ENCODE measurements at regions not wholly inside any gene's neighbourhood (a gene's known extent, or its start where the extent isn't known, plus 50 kb on each side); places are given as distances from the start of the nearest gene placed in this dataset.

DNA sequence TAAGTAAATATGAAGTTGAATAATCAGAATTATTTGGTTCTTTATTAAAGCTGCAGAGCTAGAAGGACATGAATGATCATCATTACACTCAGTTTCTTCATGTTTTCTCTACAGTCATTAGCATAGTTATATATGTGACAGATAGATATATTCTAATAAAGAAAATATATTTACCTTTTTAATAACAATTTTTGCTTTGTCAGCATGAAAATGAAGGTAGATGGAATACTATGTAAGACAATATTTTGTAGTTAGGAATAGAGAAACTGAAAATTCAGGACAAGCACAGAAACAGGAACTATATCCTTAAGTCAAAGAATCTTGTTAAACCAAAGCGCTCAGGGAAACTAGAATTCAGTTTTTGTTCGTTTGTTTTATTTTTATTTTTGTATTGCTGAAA lies 649.9 kb upstream of the NRXN1 start:
- Mint-ChIP-seq H3K4me1 (no peaks in the 10 kb centered on the region), H3K27me3 (no peaks in the 10 kb centered on the region), H3K36me3 (no peaks in the 10 kb centered on the region), H3K27ac (no peak overlapping the region), H3K9me3 (peaks cover 2 to 27% (median 7%) of the 10 kb centered on the region in 5 donors), H3K4me3 (no peak overlapping the region)
- H3K27ac ChIP-seq (ENCODE audit: low read depth, low read length) = no peak overlapping the region
- H3K36me3 ChIP-seq (ENCODE audit: insufficient read depth, low read length) = no peaks in the 10 kb centered on the region
- no peaks in the 10 kb centered on the region for H3K4me1 ChIP-seq (ENCODE audit: insufficient read depth, low read length)
- no peaks in the 10 kb centered on the region for H3K27me3 ChIP-seq (ENCODE audit: insufficient read depth, low read length, poor library complexity, severe bottlenecking)
- ChIA-PET POLR2A (no interaction called here), CTCF (no interaction called here)
- no peaks in the 10 kb centered on the region for H3K9me3 ChIP-seq (ENCODE audit: low read length)
- no peak for DNase-seq
- no peak overlapping the region for H3K4me3 ChIP-seq (ENCODE audit: low read length)

- H3K4me1 ChIP-seq (ENCODE audit: insufficient read depth, low read length) = no peaks in the 10 kb centered on the region
- Mint-ChIP-seq H3K4me1 (no peaks in the 10 kb centered on the region), H3K9me3 (peaks cover 0 to 25% (median 2%) of the 10 kb centered on the region in 5 donors), H3K36me3 (no peaks in the 10 kb centered on the region), H3K27ac (peak overlapping the region in 1 of 8 donors; percentile 50), H3K4me3 (no peak overlapping the region), H3K27me3 (no peaks in the 10 kb centered on the region)
- ChIA-PET CTCF (interaction anchor here (0.6 kb wide), 1 partner anchor 12 kb away, joined by 4 read pairs; no protein-coding TSS in a partner anchor), POLR2A (no interaction called here)
- H3K27me3 ChIP-seq (ENCODE audit: insufficient read depth, low read length, poor library complexity, severe bottlenecking) = no peaks in the 10 kb centered on the region
- no peaks in the 10 kb centered on the region for H3K36me3 ChIP-seq (ENCODE audit: insufficient read depth, low read length)
- no peak overlapping the region for H3K4me3 ChIP-seq (ENCODE audit: low read length)
- DNase-seq = no peak
- H3K9me3 ChIP-seq (ENCODE audit: low read length) = no peaks in the 10 kb centered on the region
- no peak overlapping the region for H3K27ac ChIP-seq (ENCODE audit: low read depth, low read length)
Observed at GRCh38 chr2:51673628-51674027, 641.7 kb upstream of the NRXN1 start.

GRCh38 chr2:51667679-51668078 lies 635.7 kb upstream of the NRXN1 start:
- H3K4me3 Mint-ChIP-seq = no peak overlapping the region
- H3K4me1 Mint-ChIP-seq = no peaks in the 10 kb centered on the region
- CTCF ChIA-PET = no interaction called here
- H3K27ac Mint-ChIP-seq = no peak overlapping the region
- Histone ChIP-seq H3K4me1 (ENCODE audit: insufficient read depth, low read length) (no peaks in the 10 kb centered on the region), H3K27ac (ENCODE audit: low read depth, low read length) (no peak overlapping the region), H3K9me3 (ENCODE audit: low read length) (no peaks in the 10 kb centered on the region), H3K36me3 (ENCODE audit: insufficient read depth, low read length) (no peaks in the 10 kb centered on the region), H3K27me3 (ENCODE audit: insufficient read depth, low read length, poor library complexity, severe bottlenecking) (no peaks in the 10 kb centered on the region), H3K4me3 (ENCODE audit: low read length) (no peak overlapping the region)
- DNase-seq = no peak
- POLR2A ChIA-PET = no interaction called here
- no peaks in the 10 kb centered on the region for H3K27me3 Mint-ChIP-seq
- no peaks in the 10 kb centered on the region for H3K36me3 Mint-ChIP-seq
- H3K9me3 Mint-ChIP-seq = peaks cover 0 to 29% (median 6%) of the 10 kb centered on the region in 5 donors

- ChIA-PET POLR2A (no interaction called here), CTCF (interaction anchor here (1.0 kb wide), 1 partner anchor 11 kb away, joined by 4 read pairs; no protein-coding TSS in a partner anchor)
- no peaks in the 10 kb centered on the region for H3K36me3 ChIP-seq (ENCODE audit: insufficient read depth, low read length)
- Mint-ChIP-seq H3K36me3 (no peaks in the 10 kb centered on the region), H3K4me1 (no peaks in the 10 kb centered on the region), H3K27ac (no peak overlapping the region), H3K9me3 (peaks cover 0 to 27% (median 8%) of the 10 kb centered on the region in 5 donors), H3K27me3 (no peaks in the 10 kb centered on the region), H3K4me3 (no peak overlapping the region)
- DNase-seq = no peak
- no peaks in the 10 kb centered on the region for H3K9me3 ChIP-seq (ENCODE audit: low read length)
- no peak overlapping the region for H3K4me3 ChIP-seq (ENCODE audit: low read length)
- no peaks in the 10 kb centered on the region for H3K27me3 ChIP-seq (ENCODE audit: insufficient read depth, low read length, poor library complexity, severe bottlenecking)
- H3K4me1 ChIP-seq (ENCODE audit: insufficient read depth, low read length) = no peaks in the 10 kb centered on the region
- H3K27ac ChIP-seq (ENCODE audit: low read depth, low read length) = no peak overlapping the region
Observed at GRCh38 chr2:51662187-51662586, 630.3 kb upstream of the NRXN1 start.

GRCh38 chr2:51657849-51658248 lies 625.9 kb upstream of the NRXN1 start:
- ChIA-PET POLR2A (no interaction called here), CTCF (no interaction called here)
- no peak overlapping the region for H3K4me3 ChIP-seq (ENCODE audit: low read length)
- H3K9me3 ChIP-seq (ENCODE audit: low read length) = no peaks in the 10 kb centered on the region
- Mint-ChIP-seq H3K27ac (no peak overlapping the region), H3K36me3 (no peaks in the 10 kb centered on the region), H3K27me3 (no peaks in the 10 kb centered on the region), H3K4me3 (no peak overlapping the region), H3K9me3 (peaks cover 0 to 34% (median 13%) of the 10 kb centered on the region in 5 donors), H3K4me1 (no peaks in the 10 kb centered on the region)
- no peak overlapping the region for H3K27ac ChIP-seq (ENCODE audit: low read depth, low read length)
- no peaks in the 10 kb centered on the region for H3K36me3 ChIP-seq (ENCODE audit: insufficient read depth, low read length)
- H3K4me1 ChIP-seq (ENCODE audit: insufficient read depth, low read length) = no peaks in the 10 kb centered on the region
- DNase-seq = no peak
- H3K27me3 ChIP-seq (ENCODE audit: insufficient read depth, low read length, poor library complexity, severe bottlenecking) = no peaks in the 10 kb centered on the region

DNA sequence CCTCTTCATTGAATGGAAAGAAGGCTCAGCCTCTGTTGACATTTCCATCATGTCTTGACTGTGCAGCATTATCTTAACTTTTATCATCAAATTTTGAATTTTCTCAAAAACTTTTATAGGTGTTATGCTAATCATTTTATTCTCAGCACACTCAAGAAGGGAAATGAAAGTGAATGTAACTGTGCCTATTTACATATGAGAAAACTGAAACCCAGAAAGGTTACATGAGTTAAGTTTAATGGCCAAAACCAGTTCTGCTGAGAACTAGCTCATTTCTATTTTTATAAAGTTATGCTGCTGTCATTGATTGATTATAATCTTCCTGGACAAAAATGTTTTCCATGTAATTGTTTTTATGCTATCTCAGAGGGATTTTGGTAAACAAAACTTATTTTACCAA lies 618.8 kb upstream of the NRXN1 start:
- H3K4me1 ChIP-seq (ENCODE audit: insufficient read depth, low read length) = no peaks in the 10 kb centered on the region
- Mint-ChIP-seq H3K27me3 (no peaks in the 10 kb centered on the region), H3K27ac (no peak overlapping the region), H3K36me3 (no peaks in the 10 kb centered on the region), H3K4me1 (no peaks in the 10 kb centered on the region), H3K4me3 (no peak overlapping the region), H3K9me3 (peaks cover 0 to 42% (median 12%) of the 10 kb centered on the region in 5 donors)
- H3K36me3 ChIP-seq (ENCODE audit: insufficient read depth, low read length) = no peaks in the 10 kb centered on the region
- CTCF ChIA-PET = no interaction called here
- POLR2A ChIA-PET = no interaction called here
- H3K9me3 ChIP-seq (ENCODE audit: low read length) = no peaks in the 10 kb centered on the region
- DNase-seq = no peak
- no peak overlapping the region for H3K27ac ChIP-seq (ENCODE audit: low read depth, low read length)
- no peaks in the 10 kb centered on the region for H3K27me3 ChIP-seq (ENCODE audit: insufficient read depth, low read length, poor library complexity, severe bottlenecking)
- H3K4me3 ChIP-seq (ENCODE audit: low read length) = no peak overlapping the region

DNA sequence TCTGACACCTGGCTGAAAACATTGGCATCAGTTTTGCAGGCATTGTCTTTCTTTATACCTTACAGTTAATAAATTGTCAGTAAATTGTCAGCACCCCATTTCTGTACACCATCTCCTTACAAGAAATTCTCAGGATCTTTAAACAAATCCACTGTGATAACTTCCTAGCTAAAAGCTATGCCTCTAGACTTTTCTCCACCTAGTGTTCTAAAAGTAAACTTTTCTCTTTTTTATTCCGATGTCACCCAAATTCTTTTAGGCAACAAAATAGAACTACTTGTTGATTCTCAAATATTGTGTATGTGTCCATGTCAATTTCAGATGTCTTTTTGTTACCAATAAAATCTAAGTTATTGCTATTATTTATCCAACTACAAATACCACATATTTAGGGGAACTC lies 617.4 kb upstream of the NRXN1 start:
- peaks cover 0 to 48% (median 12%) of the 10 kb centered on the region in 5 donors for H3K9me3 Mint-ChIP-seq
- H3K27ac ChIP-seq (ENCODE audit: low read depth, low read length) = no peak overlapping the region
- ChIA-PET POLR2A (no interaction called here), CTCF (no interaction called here)
- H3K4me1 ChIP-seq (ENCODE audit: insufficient read depth, low read length) = no peaks in the 10 kb centered on the region
- no peak overlapping the region for H3K4me3 ChIP-seq (ENCODE audit: low read length)
- H3K27me3 Mint-ChIP-seq = no peaks in the 10 kb centered on the region
- H3K27ac Mint-ChIP-seq = no peak overlapping the region
- H3K9me3 ChIP-seq (ENCODE audit: low read length) = no peaks in the 10 kb centered on the region
- no peak overlapping the region for H3K4me3 Mint-ChIP-seq
- H3K36me3 ChIP-seq (ENCODE audit: insufficient read depth, low read length) = no peaks in the 10 kb centered on the region
- DNase-seq = no peak
- no peaks in the 10 kb centered on the region for H3K36me3 Mint-ChIP-seq
- no peaks in the 10 kb centered on the region for H3K27me3 ChIP-seq (ENCODE audit: insufficient read depth, low read length, poor library complexity, severe bottlenecking)
- no peaks in the 10 kb centered on the region for H3K4me1 Mint-ChIP-seq

- no peak overlapping the region for H3K27ac ChIP-seq (ENCODE audit: low read depth, low read length)
- H3K4me3 Mint-ChIP-seq = no peak overlapping the region
- H3K4me3 ChIP-seq (ENCODE audit: low read length) = no peak overlapping the region
- ChIA-PET POLR2A (no interaction called here), CTCF (no interaction called here)
- H3K36me3 Mint-ChIP-seq = no peaks in the 10 kb centered on the region
- H3K4me1 ChIP-seq (ENCODE audit: insufficient read depth, low read length) = no peaks in the 10 kb centered on the region
- peaks cover 1% of the 10 kb centered on the region for H3K9me3 ChIP-seq (ENCODE audit: low read length)
- no peaks in the 10 kb centered on the region for H3K27me3 ChIP-seq (ENCODE audit: insufficient read depth, low read length, poor library complexity, severe bottlenecking)
- peaks cover 0 to 2% of the 10 kb centered on the region in 2 donors for H3K27me3 Mint-ChIP-seq
- H3K4me1 Mint-ChIP-seq = no peaks in the 10 kb centered on the region
- H3K27ac Mint-ChIP-seq = no peak overlapping the region
- no peaks in the 10 kb centered on the region for H3K36me3 ChIP-seq (ENCODE audit: insufficient read depth, low read length)
- DNase-seq = no peak
- H3K9me3 Mint-ChIP-seq = peaks cover 6 to 46% (median 14%) of the 10 kb centered on the region in 5 donors
Observed at GRCh38 chr2:51638811-51639210, 606.9 kb upstream of the NRXN1 start.

DNA sequence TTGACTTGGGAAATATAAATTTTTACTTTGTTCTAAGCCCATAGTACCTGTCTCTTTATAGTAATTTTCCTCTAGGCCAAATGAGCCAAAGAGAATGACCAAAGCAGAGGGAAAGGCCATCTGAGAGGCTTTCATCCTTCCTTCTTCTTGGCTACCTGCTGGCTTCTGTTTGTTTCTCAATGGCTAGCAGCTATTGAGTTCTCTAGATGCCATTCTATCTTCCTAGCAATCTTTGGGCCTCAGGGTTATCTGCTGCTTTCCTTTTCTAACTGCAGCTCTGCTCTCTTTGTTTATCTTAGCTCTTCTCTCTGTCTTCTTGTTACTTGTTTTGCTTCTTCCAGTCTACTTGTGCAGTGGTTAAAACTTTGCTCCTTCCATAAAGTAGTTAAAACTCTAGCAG lies 601.1 kb upstream of the NRXN1 start:
- H3K27ac Mint-ChIP-seq = no peak overlapping the region
- ChIA-PET CTCF (no interaction called here), POLR2A (no interaction called here)
- peaks cover 6% of the 10 kb centered on the region for H3K9me3 ChIP-seq (ENCODE audit: low read length)
- peaks cover 0 to 2% of the 10 kb centered on the region in 2 donors for H3K27me3 Mint-ChIP-seq
- no peaks in the 10 kb centered on the region for H3K4me1 ChIP-seq (ENCODE audit: insufficient read depth, low read length)
- H3K27ac ChIP-seq (ENCODE audit: low read depth, low read length) = no peak overlapping the region
- no peaks in the 10 kb centered on the region for H3K36me3 ChIP-seq (ENCODE audit: insufficient read depth, low read length)
- H3K27me3 ChIP-seq (ENCODE audit: insufficient read depth, low read length, poor library complexity, severe bottlenecking) = no peaks in the 10 kb centered on the region
- H3K9me3 Mint-ChIP-seq = peaks cover 0 to 53% (median 9%) of the 10 kb centered on the region in 5 donors
- no peaks in the 10 kb centered on the region for H3K4me1 Mint-ChIP-seq
- H3K4me3 ChIP-seq (ENCODE audit: low read length) = no peak overlapping the region
- no peaks in the 10 kb centered on the region for H3K36me3 Mint-ChIP-seq
- H3K4me3 Mint-ChIP-seq = no peak overlapping the region
- no peak for DNase-seq

Measured in CD8-positive, alpha-beta memory T cell (primary cell).